ENCODE measurements at regions not wholly inside any gene's neighbourhood (a gene's known extent, or its start where the extent isn't known, plus 50 kb on each side); places are given as distances from the start of the nearest gene placed in this dataset.

- TF ChIP-seq CTCF (IDR thresholded peaks at IDR 0.05) (no peak), ZFX (IDR thresholded peaks at IDR 0.05; ENCODE audit: borderline replicate concordance) (no peak)
Measured at GRCh38 chr12:22794017-22794416, 169.0 kb downstream of the ETNK1 start.

Measured in 22Rv1 (cell line).